GM12864 (cell line): ENCODE measurements at regions not wholly inside any gene's neighbourhood (a gene's known extent, or its start where the extent isn't known, plus 50 kb on each side); places are given as distances from the start of the nearest gene placed in this dataset.

ENCODE experiments used
- DNase-seq: peaks from one replicate; pipeline ENCODE4 v3.0.0-alpha.2; 2011; ENCODE audit warnings: low read depth
- H3K4me3 ChIP-seq: 2 replicates; pipeline ENCODE4 v1.5.1; 2011; ENCODE audit warnings: mild to moderate bottlenecking, low read depth, low read length, control low read depth
- TF ChIP-seq, protein P1 (sequence below): IDR thresholded peaks from 2 replicates; pipeline ENCODE4 v1.5.1; 2011; ENCODE audit warnings: low read depth, mild to moderate bottlenecking, moderate library complexity, low read length, control low read depth, inconsistent platforms; ENCODE audit errors: missing control alignments

DNA sequence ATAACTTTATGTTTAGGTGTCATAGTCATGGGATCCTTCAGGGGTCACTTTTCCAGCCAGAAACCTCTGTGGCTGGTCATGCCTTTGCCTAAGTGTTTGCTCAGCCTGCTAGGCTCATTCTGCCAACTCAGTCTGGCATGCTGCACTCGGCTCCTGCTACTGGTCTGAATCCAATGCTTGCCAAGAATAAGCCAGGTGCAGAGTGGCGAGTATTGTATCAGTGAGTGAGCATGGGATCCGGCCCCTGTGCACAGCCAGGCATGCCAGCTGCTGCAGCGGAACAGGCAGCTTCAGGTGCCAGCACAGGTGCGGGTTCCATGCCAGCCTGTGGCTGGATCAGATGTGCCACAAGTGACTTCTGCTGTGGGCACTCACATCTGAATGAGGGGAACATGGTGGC lies 1269.3 kb upstream of the CNTN5 start:
- DNase-seq: no peak
- H3K4me3 ChIP-seq: no peak overlapping the region
- TF ChIP-seq, protein P1, sequence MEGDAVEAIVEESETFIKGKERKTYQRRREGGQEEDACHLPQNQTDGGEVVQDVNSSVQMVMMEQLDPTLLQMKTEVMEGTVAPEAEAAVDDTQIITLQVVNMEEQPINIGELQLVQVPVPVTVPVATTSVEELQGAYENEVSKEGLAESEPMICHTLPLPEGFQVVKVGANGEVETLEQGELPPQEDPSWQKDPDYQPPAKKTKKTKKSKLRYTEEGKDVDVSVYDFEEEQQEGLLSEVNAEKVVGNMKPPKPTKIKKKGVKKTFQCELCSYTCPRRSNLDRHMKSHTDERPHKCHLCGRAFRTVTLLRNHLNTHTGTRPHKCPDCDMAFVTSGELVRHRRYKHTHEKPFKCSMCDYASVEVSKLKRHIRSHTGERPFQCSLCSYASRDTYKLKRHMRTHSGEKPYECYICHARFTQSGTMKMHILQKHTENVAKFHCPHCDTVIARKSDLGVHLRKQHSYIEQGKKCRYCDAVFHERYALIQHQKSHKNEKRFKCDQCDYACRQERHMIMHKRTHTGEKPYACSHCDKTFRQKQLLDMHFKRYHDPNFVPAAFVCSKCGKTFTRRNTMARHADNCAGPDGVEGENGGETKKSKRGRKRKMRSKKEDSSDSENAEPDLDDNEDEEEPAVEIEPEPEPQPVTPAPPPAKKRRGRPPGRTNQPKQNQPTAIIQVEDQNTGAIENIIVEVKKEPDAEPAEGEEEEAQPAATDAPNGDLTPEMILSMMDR: no peak

DNA sequence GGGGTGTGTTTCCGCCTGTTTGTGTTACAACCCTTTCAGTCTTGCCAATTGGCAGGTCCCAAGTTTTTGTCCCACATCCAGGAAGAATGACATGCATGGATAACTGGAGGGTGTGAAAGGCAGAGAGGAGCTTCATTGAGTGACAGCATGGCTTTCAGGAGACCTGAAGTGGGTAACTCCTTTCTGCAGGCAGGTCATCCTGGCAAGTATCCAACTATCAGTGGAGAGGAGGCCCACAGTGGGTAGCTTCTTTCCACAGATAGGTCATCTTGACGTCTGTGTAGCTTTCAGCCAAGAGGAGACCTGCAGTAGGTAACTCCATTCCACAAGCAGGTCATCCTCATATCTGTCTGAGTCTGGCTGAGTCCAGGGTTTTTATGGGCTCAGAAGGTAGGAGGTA lies 1268.8 kb upstream of the CNTN5 start:
- TF ChIP-seq, protein P1: no peak
- H3K4me3 ChIP-seq: no peak overlapping the region
- no peak for DNase-seq

DNA sequence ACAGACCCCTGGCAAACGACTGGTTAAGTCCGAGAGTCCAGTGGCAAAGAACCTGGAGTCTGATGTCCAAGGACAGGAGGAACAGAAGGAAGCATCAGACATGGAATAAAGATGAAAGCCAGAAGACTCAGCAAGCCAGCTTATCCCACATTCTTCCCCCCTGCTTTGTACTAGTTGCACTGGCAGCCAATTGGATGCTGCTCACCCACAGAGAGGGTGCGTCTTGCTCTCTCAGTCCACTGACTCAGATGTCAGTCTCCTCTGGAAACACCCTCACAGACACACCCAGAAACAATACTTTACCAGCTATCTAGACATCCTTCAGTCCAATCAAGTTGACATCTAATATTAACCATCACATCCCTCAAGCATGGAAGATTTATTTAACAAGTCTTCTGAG lies 1265.8 kb upstream of the CNTN5 start:
- DNase-seq: no peak
- H3K4me3 ChIP-seq: no peak overlapping the region
- TF ChIP-seq, protein P1: no peak

DNA sequence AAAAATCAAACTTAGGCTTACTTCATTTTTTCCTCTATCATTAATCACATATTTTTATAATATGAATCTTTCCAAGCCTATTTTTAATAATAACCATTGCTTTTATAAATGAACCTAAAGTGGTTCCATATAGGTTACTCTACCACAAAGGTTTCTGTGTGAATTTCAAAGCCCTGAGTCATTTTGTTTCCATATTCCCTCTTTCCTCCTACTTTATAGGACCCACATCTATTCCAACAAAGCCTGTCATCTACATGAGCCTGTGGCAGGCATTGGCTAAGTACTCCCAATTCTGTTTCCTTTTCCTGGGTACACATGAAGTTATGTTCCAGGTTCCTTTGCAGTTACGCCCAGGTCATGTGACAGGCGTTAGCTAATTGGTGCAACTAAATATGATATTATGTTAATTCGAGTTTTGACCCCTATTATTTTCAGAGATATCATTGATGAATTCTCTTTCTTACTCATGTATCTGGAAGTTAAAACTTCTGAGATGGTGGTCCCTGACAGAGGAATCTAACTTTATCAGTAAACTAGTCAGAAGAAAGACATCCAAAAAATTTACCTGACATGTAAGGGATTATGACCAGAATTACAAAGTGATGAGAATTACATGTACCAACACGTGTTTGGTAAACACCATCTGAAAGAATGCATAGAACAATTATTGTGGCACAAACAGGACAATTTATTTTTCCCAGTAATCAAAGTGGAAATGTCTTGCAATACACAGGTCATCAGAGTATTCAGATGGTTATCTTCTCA lies 1264.0 kb upstream of the CNTN5 start:
- no peak for DNase-seq
- no peak overlapping the region for H3K4me3 ChIP-seq
- TF ChIP-seq, protein P1: no peak

DNA sequence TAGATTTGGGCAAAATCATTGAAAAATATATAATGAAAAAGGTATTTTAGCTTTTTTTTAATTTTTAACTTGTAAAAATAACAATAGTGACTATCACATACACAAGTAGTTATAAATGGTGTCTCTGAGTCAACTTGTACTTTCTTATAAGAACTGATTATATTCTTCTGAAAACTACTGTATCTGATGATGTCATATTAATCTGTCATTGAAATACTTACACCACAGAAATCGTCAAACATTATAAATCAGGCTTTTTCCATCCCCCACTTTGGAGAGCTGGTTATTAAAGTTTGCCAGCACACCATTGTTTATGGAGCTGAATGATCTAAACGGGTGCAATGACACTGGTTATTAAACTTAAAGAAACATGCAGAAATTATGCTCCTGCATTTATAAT lies 1259.6 kb upstream of the CNTN5 start:
- DNase-seq: no peak
- TF ChIP-seq, protein P1: no peak
- no peak overlapping the region for H3K4me3 ChIP-seq

DNA sequence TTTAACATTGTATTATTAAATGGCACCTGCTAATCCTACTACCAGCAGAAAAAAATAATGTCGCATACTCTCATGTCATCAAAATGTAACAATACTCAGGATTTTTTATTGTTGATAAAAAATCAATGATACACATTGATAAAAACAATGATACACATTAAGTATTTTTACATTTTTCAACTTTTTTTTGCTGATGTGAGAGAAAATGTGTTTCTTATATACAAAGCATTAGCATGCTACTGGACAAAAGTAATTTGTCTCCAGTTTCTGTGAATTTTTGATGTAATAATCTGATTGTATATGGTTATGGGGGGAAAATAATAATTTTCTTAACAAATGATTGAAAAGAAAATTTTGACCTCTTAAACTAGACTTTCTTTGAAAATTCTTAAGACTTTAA lies 1256.6 kb upstream of the CNTN5 start:
- no peak for DNase-seq
- no peak overlapping the region for H3K4me3 ChIP-seq
- TF ChIP-seq, protein P1: no peak

DNA sequence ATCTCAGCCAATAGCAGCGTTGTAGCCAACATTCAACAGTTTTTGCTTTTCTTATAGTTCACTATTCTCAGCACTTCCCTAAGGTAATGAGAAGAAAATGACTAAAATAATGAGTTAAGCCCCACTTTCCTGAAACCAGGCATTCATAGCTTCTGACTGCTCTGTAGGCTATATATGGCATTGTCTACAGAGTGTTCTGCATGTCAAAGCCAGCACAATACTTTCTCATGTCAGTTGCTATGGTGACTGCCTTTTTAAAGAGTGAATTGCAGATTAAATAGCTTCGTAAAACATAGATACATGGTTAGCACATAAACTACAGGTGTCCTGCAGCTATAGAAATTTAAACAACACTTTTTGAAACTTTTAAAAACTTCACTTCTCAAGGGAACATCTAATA lies 1256.1 kb upstream of the CNTN5 start:
- TF ChIP-seq, protein P1: no peak
- H3K4me3 ChIP-seq: no peak overlapping the region
- no peak for DNase-seq
